ENCODE measurements at regions not wholly inside any gene's neighbourhood (a gene's known extent, or its start where the extent isn't known, plus 50 kb on each side); places are given as distances from the start of the nearest gene placed in this dataset.

- TF ChIP-seq TCF7L2 (IDR thresholded peaks at IDR 0.05; ENCODE audit: low read depth, low read length) (no peak), POLR2AphosphoS5 (IDR thresholded peaks at IDR 0.05; ENCODE audit: low read depth, low read length) (no peak), CTCF (IDR thresholded peaks at IDR 0.05) (no peak), SIN3A (IDR thresholded peaks at IDR 0.05; ENCODE audit: borderline replicate concordance, insufficient read depth, low read depth, low read length) (no peak)
Measured at GRCh38 chr3:89002191-89002590, 105.2 kb upstream of the EPHA3 start.

Measured in Panc1 (cell line).